ENCODE measurements at regions not wholly inside any gene's neighbourhood (a gene's known extent, or its start where the extent isn't known, plus 50 kb on each side); places are given as distances from the start of the nearest gene placed in this dataset.

DNA sequence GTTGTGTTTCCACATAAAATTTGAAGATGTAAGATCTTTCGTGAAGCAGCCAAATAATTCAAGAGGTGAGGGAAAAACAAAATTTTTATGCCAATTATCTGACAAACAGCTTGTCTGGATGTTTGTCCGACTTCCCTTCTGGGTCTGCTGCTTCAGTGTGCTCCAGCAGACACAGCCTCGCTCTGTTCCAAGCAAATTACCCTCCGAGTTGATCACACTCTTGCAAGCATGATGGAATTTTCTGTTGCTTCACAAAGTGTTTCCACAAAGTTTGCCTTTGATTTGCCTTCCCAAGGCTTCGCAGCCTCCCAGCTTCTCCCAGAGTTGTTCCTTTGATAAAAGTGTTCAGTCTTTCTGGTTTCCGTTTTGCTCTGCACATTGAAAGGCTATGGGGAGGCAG, 78.4 kb upstream of the SEZ6L start:
- Histone ChIP-seq H3K4me1 (replicated peaks in 1 of 2; ENCODE audit: control insufficient read depth in 2 of 2, insufficient read depth in 2 of 2, low read length in 2 of 2) (no peaks in the 10 kb centered on the region), H2AFZ (ENCODE audit: low read depth, low read length) (no peak overlapping the region), H3K9me3 (replicated peaks; ENCODE audit: control insufficient read depth, insufficient read depth, low read depth, low read length) (no peaks in the 10 kb centered on the region), H3K9me1 (ENCODE audit: control insufficient read depth, insufficient read depth, low read length) (no peaks in the 10 kb centered on the region), H3K4me3 (no peak overlapping the region), H3K27me3 (ENCODE audit: control insufficient read depth in 2 of 2, insufficient read depth in 2 of 2, low read length in 2 of 2) (no peaks in the 10 kb centered on the region; a peak in 2 of 5 replicates), H3K36me3 (ENCODE audit: control insufficient read depth, insufficient read depth, low read length) (no peaks in the 10 kb centered on the region), H4K20me1 (replicated peaks; ENCODE audit: control insufficient read depth, insufficient read depth, low read length) (no peaks in the 10 kb centered on the region), H3K79me2 (ENCODE audit: control insufficient read depth, insufficient read depth, low read length) (no peaks in the 10 kb centered on the region), H3K4me2 (ENCODE audit: insufficient read depth, low read length) (no peak overlapping the region), H3K27ac (ENCODE audit: extremely low read depth, low read depth, low read length) (no peak overlapping the region), H3K9ac (ENCODE audit: insufficient read depth in 1 of 2, low read depth in 2 of 2, low read length in 2 of 2) (no peak overlapping the region)
- BruUV-seq (replicated peaks) = no TSS peak
- in situ Hi-C loops (cut with MboI) = no loop called here
- intact Hi-C loops (cut with micrococcal nuclease) = no loop called here
- ChIA-PET POLR2A (no interaction called here), CTCF (ENCODE audit: low intra/inter-chr PET ratio) (no interaction called here)
- TF ChIP-seq IRF2 (CRISPR knock-in tag; IDR thresholded peaks at IDR 0.05) (no peak), PRPF4 (IDR thresholded peaks at IDR 0.05; ENCODE audit: insufficient read depth, low read depth, low read length, poor library complexity, severe bottlenecking) (no peak), ZNF589 (CRISPR knock-in tag; IDR thresholded peaks at IDR 0.05; ENCODE audit: low read depth) (no peak), PHF21A (IDR thresholded peaks at IDR 0.05; ENCODE audit: borderline replicate concordance, low read depth) (no peak), NR0B1 (IDR thresholded peaks at IDR 0.05; ENCODE audit: partially characterized antibody) (no peak), KDM4B (IDR thresholded peaks at IDR 0.05; ENCODE audit: borderline replicate concordance in 2 of 2, low read depth in 1 of 2) (no peak), ZNF79 (CRISPR knock-in tag; IDR thresholded peaks at IDR 0.05; ENCODE audit: low read depth) (no peak), JUN (IDR thresholded peaks at IDR 0.05; ENCODE audit: borderline replicate concordance, low read depth, low read length) (no peak), JUN (CRISPR knock-in tag; IDR thresholded peaks at IDR 0.05; ENCODE audit: borderline replicate concordance) (no peak), CSDE1 (IDR thresholded peaks at IDR 0.05) (no peak), ELF1 (tag; IDR thresholded peaks at IDR 0.05) (no peak), NEUROD1 (IDR thresholded peaks at IDR 0.05; ENCODE audit: borderline replicate concordance, low read depth, low read length, partially characterized antibody) (no peak), ETS2 (tag; IDR thresholded peaks at IDR 0.05; ENCODE audit: borderline replicate concordance, poor library complexity, severe bottlenecking) (no peak), ZBTB7A (IDR thresholded peaks at IDR 0.05; ENCODE audit: borderline replicate concordance, control insufficient read depth, low read depth, low read length) (no peak)
- TF ChIP-seq, protein P1, sequence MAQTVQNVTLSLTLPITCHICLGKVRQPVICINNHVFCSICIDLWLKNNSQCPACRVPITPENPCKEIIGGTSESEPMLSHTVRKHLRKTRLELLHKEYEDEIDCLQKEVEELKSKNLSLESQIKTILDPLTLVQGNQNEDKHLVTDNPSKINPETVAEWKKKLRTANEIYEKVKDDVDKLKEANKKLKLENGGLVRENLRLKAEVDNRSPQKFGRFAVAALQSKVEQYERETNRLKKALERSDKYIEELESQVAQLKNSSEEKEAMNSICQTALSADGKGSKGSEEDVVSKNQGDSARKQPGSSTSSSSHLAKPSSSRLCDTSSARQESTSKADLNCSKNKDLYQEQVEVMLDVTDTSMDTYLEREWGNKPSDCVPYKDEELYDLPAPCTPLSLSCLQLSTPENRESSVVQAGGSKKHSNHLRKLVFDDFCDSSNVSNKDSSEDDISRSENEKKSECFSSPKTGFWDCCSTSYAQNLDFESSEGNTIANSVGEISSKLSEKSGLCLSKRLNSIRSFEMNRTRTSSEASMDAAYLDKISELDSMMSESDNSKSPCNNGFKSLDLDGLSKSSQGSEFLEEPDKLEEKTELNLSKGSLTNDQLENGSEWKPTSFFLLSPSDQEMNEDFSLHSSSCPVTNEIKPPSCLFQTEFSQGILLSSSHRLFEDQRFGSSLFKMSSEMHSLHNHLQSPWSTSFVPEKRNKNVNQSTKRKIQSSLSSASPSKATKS (CRISPR knock-in tag; IDR thresholded peaks at IDR 0.05) = no peak
- no peak for DNase-seq (ENCODE audit: extremely low read depth in 1 of 4, low spot score in 3 of 4)
- ATAC-seq = no peak
- no peak for FAIRE-seq
- 0% methylated on average over 6 of the region's 6 CpGs for WGBS (ENCODE audit: insufficient coverage, low coverage, missing lambda C conversion rate)
